Astrocyte (in vitro differentiated cells and primary cell): ENCODE measurements at regions not wholly inside any gene's neighbourhood (a gene's known extent, or its start where the extent isn't known, plus 50 kb on each side); places are given as distances from the start of the nearest gene placed in this dataset.

Experiments
- EZH2 ChIP-seq: IDR thresholded peaks from 2 replicates; pipeline ENCODE4 v1.6.1; 2012; ENCODE audit warnings: mild to moderate bottlenecking, low read length, inconsistent platforms; ENCODE audit not compliant: insufficient read depth
- TF ChIP-seq, protein P1 (sequence below): IDR thresholded peaks from 2 replicates; pipeline ENCODE4 v1.5.1; 2011; ENCODE audit warnings: low read depth, mild to moderate bottlenecking, inconsistent platforms, low read length, moderate library complexity; ENCODE audit not compliant: insufficient read depth

DNA sequence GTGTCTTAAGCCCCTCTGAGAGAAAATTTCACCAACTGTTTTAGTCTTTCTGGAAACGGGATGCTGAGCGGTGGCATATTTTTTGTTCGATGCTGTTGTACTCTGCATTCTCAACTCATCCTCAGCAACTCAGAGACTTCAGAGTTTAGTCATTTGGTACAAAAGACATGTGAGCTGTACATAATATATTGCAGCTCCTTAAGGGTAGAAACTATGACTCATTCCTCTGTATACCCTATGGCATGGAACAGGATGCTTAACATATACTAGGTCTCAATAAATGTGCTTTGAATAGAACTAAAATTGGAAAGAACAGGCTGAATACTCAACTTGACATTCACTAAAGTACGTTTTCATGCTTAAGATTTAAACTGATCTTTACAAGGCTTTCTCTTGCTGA, 130.5 kb upstream of the SLITRK2 start:
- TF ChIP-seq, protein P1, sequence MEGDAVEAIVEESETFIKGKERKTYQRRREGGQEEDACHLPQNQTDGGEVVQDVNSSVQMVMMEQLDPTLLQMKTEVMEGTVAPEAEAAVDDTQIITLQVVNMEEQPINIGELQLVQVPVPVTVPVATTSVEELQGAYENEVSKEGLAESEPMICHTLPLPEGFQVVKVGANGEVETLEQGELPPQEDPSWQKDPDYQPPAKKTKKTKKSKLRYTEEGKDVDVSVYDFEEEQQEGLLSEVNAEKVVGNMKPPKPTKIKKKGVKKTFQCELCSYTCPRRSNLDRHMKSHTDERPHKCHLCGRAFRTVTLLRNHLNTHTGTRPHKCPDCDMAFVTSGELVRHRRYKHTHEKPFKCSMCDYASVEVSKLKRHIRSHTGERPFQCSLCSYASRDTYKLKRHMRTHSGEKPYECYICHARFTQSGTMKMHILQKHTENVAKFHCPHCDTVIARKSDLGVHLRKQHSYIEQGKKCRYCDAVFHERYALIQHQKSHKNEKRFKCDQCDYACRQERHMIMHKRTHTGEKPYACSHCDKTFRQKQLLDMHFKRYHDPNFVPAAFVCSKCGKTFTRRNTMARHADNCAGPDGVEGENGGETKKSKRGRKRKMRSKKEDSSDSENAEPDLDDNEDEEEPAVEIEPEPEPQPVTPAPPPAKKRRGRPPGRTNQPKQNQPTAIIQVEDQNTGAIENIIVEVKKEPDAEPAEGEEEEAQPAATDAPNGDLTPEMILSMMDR = no peak
- TF ChIP-seq EZH2 = no peak
